DND-41 (cell line): ENCODE measurements at regions not wholly inside any gene's neighbourhood (a gene's known extent, or its start where the extent isn't known, plus 50 kb on each side); places are given as distances from the start of the nearest gene placed in this dataset.

Experiments
- ATAC-seq: fragments of 200-7000 bp; cut with Tn5 transposase; 3 replicates; pipeline ENCODE4 v1.9.1; 2021; ENCODE audit warnings: low read depth; ENCODE audit not compliant: insufficient read depth
- DNase-seq: peaks from one replicate; pipeline ENCODE4 v3.0.0-alpha.2; 2020
- H2AFZ ChIP-seq: 2 replicates; pipeline ENCODE4 v1.6.0; 2012; ENCODE audit warnings: low read depth, low read length
- H3K27ac ChIP-seq: 2 replicates; pipeline ENCODE4 v1.5.1; 2012; ENCODE audit warnings: low read length, inconsistent platforms
- H3K27me3 ChIP-seq: fragments of 200-600 bp; sonication (generic); 2 replicates; pipeline ENCODE4 v1.6.0; 2012; ENCODE audit warnings: low read length, mild to moderate bottlenecking, inconsistent platforms; ENCODE audit not compliant: insufficient read depth, poor library complexity
- H3K36me3 ChIP-seq: 2 replicates; pipeline ENCODE4 v1.5.1; 2012; ENCODE audit warnings: low read length, inconsistent platforms; ENCODE audit not compliant: insufficient read depth
- H3K4me1 ChIP-seq: 2 replicates; pipeline ENCODE4 v1.5.1; 2012; ENCODE audit warnings: mild to moderate bottlenecking, low read length; ENCODE audit not compliant: insufficient read depth
- H3K4me2 ChIP-seq: 2 replicates; pipeline ENCODE4 v1.6.0; 2012; ENCODE audit warnings: mild to moderate bottlenecking, moderate library complexity, low read length, inconsistent platforms; ENCODE audit not compliant: insufficient read depth
- H3K4me3 ChIP-seq, 2 experiments: fragments of 200-600 bp in 1 of 2; shearing (Covaris generic) in 1 of 2; 2 replicates each; pipeline ENCODE4 v1.5.1; 2012 to 2016; ENCODE audit warnings: inconsistent platforms in 2 of 2, low read length in 2 of 2, mild to moderate bottlenecking in 2 of 2, low read depth in 1 of 2, moderate library complexity in 1 of 2
- H3K79me2 ChIP-seq: 2 replicates; pipeline ENCODE4 v1.6.0; 2012; ENCODE audit warnings: low read length, inconsistent platforms; ENCODE audit not compliant: insufficient read depth
- H3K9ac ChIP-seq: 2 replicates; pipeline ENCODE4 v1.6.0; 2012; ENCODE audit warnings: low read depth, mild to moderate bottlenecking, inconsistent platforms, low read length, moderate library complexity
- H3K9me3 ChIP-seq: 2 replicates; pipeline ENCODE4 v1.5.1; 2012; ENCODE audit warnings: low read length, moderate library complexity, mild to moderate bottlenecking, inconsistent platforms; ENCODE audit not compliant: insufficient read depth, severe bottlenecking
- H4K20me1 ChIP-seq: 2 replicates; pipeline ENCODE4 v1.6.0; 2012; ENCODE audit warnings: low read length; ENCODE audit not compliant: insufficient read depth
- EZH2 ChIP-seq: IDR thresholded peaks from 3 replicates; pipeline ENCODE4 v1.6.1; 2012; ENCODE audit warnings: borderline replicate concordance, low read depth, mild to moderate bottlenecking, moderate library complexity, low read length, inconsistent platforms; ENCODE audit not compliant: severe bottlenecking
- TF ChIP-seq, protein P1 (sequence below): IDR thresholded peaks from 2 replicates; pipeline ENCODE4 v1.5.1; 2012; ENCODE audit warnings: borderline replicate concordance, low read length, moderate library complexity, mild to moderate bottlenecking; ENCODE audit not compliant: poor library complexity, severe bottlenecking; ENCODE audit errors: extremely low read depth

DNA sequence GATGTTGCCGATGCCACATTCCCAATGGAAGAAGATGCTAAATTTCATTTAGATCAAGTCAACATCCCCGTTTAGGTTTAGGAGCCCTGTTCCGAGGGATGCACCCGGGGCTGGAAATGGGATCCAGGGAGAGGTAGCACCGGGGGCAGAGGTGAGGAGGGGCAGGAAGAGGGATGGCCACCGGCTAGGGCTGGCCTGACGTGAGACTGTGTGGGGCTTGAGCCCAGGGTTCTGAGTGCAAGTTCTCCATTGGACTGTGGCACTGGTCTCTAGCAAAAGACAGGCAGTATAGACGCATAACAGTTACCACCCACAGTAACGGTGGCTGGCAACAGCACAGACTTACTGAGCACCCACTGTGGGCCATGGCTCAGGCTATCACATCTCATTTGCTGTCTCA, 209.0 kb upstream of the MVB12B start:
- H3K4me3 ChIP-seq = no peak overlapping the region
- no peaks in the 10 kb centered on the region for H4K20me1 ChIP-seq
- no peaks in the 10 kb centered on the region for H3K4me1 ChIP-seq
- DNase-seq (no peak), ATAC-seq (no peak)
- no peak overlapping the region for H2AFZ ChIP-seq
- H3K9ac ChIP-seq = no peak overlapping the region
- no peaks in the 10 kb centered on the region for H3K36me3 ChIP-seq
- no peaks in the 10 kb centered on the region for H3K79me2 ChIP-seq
- peaks cover 7% of the 10 kb centered on the region for H3K27me3 ChIP-seq
- no peak overlapping the region for H3K27ac ChIP-seq
- H3K4me2 ChIP-seq = no peak overlapping the region
- H3K9me3 ChIP-seq = no peaks in the 10 kb centered on the region
- TF ChIP-seq EZH2 = no peak
- TF ChIP-seq, protein P1, sequence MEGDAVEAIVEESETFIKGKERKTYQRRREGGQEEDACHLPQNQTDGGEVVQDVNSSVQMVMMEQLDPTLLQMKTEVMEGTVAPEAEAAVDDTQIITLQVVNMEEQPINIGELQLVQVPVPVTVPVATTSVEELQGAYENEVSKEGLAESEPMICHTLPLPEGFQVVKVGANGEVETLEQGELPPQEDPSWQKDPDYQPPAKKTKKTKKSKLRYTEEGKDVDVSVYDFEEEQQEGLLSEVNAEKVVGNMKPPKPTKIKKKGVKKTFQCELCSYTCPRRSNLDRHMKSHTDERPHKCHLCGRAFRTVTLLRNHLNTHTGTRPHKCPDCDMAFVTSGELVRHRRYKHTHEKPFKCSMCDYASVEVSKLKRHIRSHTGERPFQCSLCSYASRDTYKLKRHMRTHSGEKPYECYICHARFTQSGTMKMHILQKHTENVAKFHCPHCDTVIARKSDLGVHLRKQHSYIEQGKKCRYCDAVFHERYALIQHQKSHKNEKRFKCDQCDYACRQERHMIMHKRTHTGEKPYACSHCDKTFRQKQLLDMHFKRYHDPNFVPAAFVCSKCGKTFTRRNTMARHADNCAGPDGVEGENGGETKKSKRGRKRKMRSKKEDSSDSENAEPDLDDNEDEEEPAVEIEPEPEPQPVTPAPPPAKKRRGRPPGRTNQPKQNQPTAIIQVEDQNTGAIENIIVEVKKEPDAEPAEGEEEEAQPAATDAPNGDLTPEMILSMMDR = no peak

DNA sequence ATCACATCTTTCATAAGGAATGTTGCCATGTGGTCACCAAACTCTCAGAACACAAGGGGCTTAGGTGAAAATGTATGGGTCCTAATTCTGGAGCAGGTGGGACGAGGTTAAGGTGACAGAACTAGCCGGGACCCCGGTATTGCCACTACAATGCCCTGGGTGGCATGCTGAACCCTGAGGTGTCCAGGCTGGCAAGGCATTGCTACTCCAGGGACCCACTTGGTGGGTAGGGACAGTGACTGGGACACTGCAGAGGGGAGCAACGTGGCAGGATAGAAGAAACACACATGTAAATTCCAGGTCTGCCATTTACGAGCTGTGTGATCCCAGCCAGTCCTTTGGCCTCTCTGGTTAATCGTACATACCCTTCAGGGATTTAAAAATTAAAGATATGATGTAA, 206.9 kb upstream of the MVB12B start:
- H3K9me3 ChIP-seq = no peaks in the 10 kb centered on the region

DNA sequence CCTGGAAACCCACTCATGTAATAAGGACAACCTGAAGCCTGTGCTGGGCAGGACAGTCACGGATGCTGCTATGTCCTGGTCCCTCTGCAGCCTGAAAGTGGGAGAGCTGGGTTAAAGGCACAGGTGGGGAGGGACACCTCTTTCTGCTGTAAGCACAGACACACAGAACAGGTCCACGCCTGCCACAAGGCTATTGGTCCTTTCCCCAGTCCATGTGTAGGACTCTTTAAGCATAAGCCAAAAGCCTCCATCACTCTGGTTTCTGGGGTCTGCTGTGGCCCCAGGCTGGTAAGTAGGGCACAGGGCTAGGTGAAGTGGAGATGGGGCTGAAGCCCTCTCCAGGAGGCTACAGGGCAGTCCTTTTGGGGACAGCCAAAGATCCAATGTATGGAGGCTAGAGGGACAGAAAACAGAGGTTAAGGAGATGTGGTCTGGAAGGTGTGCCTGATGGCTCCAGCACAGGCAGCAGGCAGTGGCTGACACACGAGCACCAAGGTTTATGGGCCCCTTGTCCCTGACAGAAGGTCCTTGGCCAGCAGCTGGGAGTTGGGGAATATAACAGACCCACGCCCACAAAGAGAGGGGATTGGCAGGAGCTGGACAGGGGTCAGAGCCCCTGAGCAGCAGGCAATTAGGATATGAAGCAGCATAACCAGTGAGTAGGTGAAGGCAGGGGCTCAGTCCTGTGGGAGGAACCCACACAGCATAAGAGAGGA, 203.6 kb upstream of the MVB12B start:
- no peak overlapping the region for H3K9ac ChIP-seq
- ATAC-seq (no peak), DNase-seq (no peak)
- H3K27me3 ChIP-seq = peaks cover 9% of the 10 kb centered on the region
- no peak for TF ChIP-seq EZH2
- TF ChIP-seq, protein P1 = no peak
- H3K9me3 ChIP-seq = no peaks in the 10 kb centered on the region
- H3K4me2 ChIP-seq = no peak overlapping the region
- H3K27ac ChIP-seq = no peak overlapping the region
- H3K36me3 ChIP-seq = no peaks in the 10 kb centered on the region
- H3K79me2 ChIP-seq = no peaks in the 10 kb centered on the region
- no peak overlapping the region for H2AFZ ChIP-seq
- H4K20me1 ChIP-seq = no peaks in the 10 kb centered on the region
- no peak overlapping the region for H3K4me3 ChIP-seq
- H3K4me1 ChIP-seq = no peaks in the 10 kb centered on the region

More for the DNA sequence above, 206.9 kb upstream of the MVB12B start:
- Histone ChIP-seq H3K4me2 (no peak overlapping the region), H3K79me2 (no peaks in the 10 kb centered on the region), H2AFZ (no peak overlapping the region), H3K27ac (no peak overlapping the region), H3K4me1 (no peaks in the 10 kb centered on the region), H3K27me3 (peaks cover 6% of the 10 kb centered on the region), H3K9ac (no peak overlapping the region), H3K4me3 (no peak overlapping the region), H3K36me3 (no peaks in the 10 kb centered on the region), H4K20me1 (no peaks in the 10 kb centered on the region)
- no peak for ATAC-seq
- TF ChIP-seq EZH2 = no peak
- TF ChIP-seq, protein P1 = no peak
- DNase-seq = no peak
